HCT116 (cell line): ENCODE measurements at regions not wholly inside any gene's neighbourhood (a gene's known extent, or its start where the extent isn't known, plus 50 kb on each side); places are given as distances from the start of the nearest gene placed in this dataset.

Source experiments
- ATAC-seq: fragments of 200-7000 bp; cut with Tn5 transposase; 2 replicates; pipeline ENCODE4 v1.9.1; 2020; ENCODE audit warnings: mild to moderate bottlenecking, moderate library complexity
- BruUV-seq: library from RNA; stranded (reverse); fragments of 400-500 nt; replicated peaks from 2 replicates; lab custom pipeline; 2021; lab: Mats Ljungman, UMichigan
- CTCF ChIA-PET: fragments of 300-600 bp; sonication (Branson Sonifier 250); formaldehyde crosslinking; loops from one replicate; lab custom pipeline; 2021; ENCODE audit warnings: antibody characterized with exemption; lab: Charles Lee
- POLR2A ChIA-PET: fragments of 300-600, 350-600 bp; sonication (Branson Sonifier 250); formaldehyde crosslinking; loops from one replicate; lab custom pipeline; 2021; ENCODE audit warnings: antibody characterized with exemption; lab: Charles Lee
- RAD21 ChIA-PET, 2 experiments: fragments of 300-600 bp; sonication (Branson Sonifier 250); formaldehyde crosslinking; loops; one replicate each; lab custom pipeline; 2023; ENCODE audit warnings: low total read pairs in 2 of 2; ENCODE audit not compliant: uncharacterized antibody in 2 of 2, unreplicated experiment in 2 of 2, low non-redundant PET in 1 of 2; lab: Charles Lee
- DNase-seq: peaks from one replicate; pipeline ENCODE4 v3.0.0-alpha.2; 2010; ENCODE audit warnings: low read depth, low spot score
- H2AFZ ChIP-seq: fragments of 200-600 bp; shearing (Covaris generic), sonication (generic); 2 replicates; pipeline ENCODE4 v1.6.1; 2017; ENCODE audit warnings: low read depth, mixed run types, mixed read lengths, antibody characterized with exemption, low read length; ENCODE audit not compliant: poor library complexity, severe bottlenecking
- H3K27ac ChIP-seq: 2 replicates; pipeline ENCODE4 v1.5.1; 2012; ENCODE audit warnings: low read depth, low read length
- H3K27me3 ChIP-seq: fragments of 200-600 bp; sonication (generic); 2 replicates; pipeline ENCODE4 v1.6.1; 2016; ENCODE audit warnings: mixed run types, low read length, mixed read lengths; ENCODE audit not compliant: insufficient read depth
- H3K36me3 ChIP-seq, 2 experiments: fragments of 200-500 bp in 1 of 2; fragments of 200-600 bp in 1 of 2; sonication (Bioruptor generic) in 1 of 2; sonication (generic) in 1 of 2; 2 replicates each; pipeline versions ENCODE4 v1.5.1 to v1.6.1; 2014 to 2016; ENCODE audit warnings: low read length in 2 of 2, inconsistent platforms in 1 of 2, mixed read lengths in 1 of 2, mixed run types in 1 of 2; ENCODE audit not compliant: insufficient read depth in 2 of 2, control insufficient read depth in 1 of 2
- H3K4me1 ChIP-seq, 2 experiments: fragments of 200-600 bp in 1 of 2; sonication (generic) in 1 of 2; 2 replicates each; pipeline versions ENCODE4 v1.5.1 to v1.6.1; 2012 to 2017; ENCODE audit warnings: low read length in 2 of 2, inconsistent platforms in 1 of 2, mild to moderate bottlenecking in 1 of 2, mixed read lengths in 1 of 2, mixed run types in 1 of 2, moderate library complexity in 1 of 2; ENCODE audit not compliant: insufficient read depth in 2 of 2, control insufficient read depth in 1 of 2
- H3K4me2 ChIP-seq: fragments of 200-600 bp; sonication (generic); 2 replicates; pipeline ENCODE4 v1.6.1; 2017; ENCODE audit warnings: mixed run types, low read length, mixed read lengths
- H3K4me3 ChIP-seq, 2 experiments: fragments of 200-600 bp in 1 of 2; sonication (generic) in 1 of 2; replicated peaks in 1 of 2; 2 replicates each; pipeline ENCODE4 v1.5.1; 2011 to 2016; ENCODE audit warnings: low read length in 2 of 2, control low read depth in 1 of 2, low read depth in 1 of 2, mild to moderate bottlenecking in 1 of 2, mixed read lengths in 1 of 2, mixed run types in 1 of 2
- H3K79me2 ChIP-seq: fragments of 200-600 bp; sonication (generic); 2 replicates; pipeline ENCODE4 v1.6.1; 2017; ENCODE audit warnings: mild to moderate bottlenecking, mixed run types, low read length, moderate library complexity, mixed read lengths; ENCODE audit not compliant: insufficient read depth
- H3K9ac ChIP-seq: fragments of 200-600 bp; sonication (generic); 2 replicates; pipeline ENCODE4 v1.6.1; 2016; ENCODE audit warnings: low read length, mixed read lengths
- H3K9me2 ChIP-seq: fragments of 200-600 bp; sonication (generic), shearing (Covaris generic); 2 replicates; pipeline ENCODE4 v1.6.1; 2017; ENCODE audit warnings: mixed run types, mild to moderate bottlenecking, moderate library complexity; ENCODE audit not compliant: insufficient read depth
- H3K9me3 ChIP-seq, 2 experiments: fragments of 200-500 bp in 1 of 2; fragments of 200-600 bp in 1 of 2; sonication (Bioruptor generic) in 1 of 2; sonication (generic) in 1 of 2; 2 replicates each; pipeline ENCODE4 v1.6.1; 2014 to 2017; ENCODE audit warnings: low read length in 2 of 2, mixed read lengths in 2 of 2, inconsistent platforms in 1 of 2, low read depth in 1 of 2, mild to moderate bottlenecking in 1 of 2, mixed run types in 1 of 2, moderate library complexity in 1 of 2; ENCODE audit not compliant: control insufficient read depth in 1 of 2, insufficient read depth in 1 of 2
- H4K20me1 ChIP-seq: fragments of 200-600 bp; sonication (generic), shearing (Covaris generic); 2 replicates; pipeline ENCODE4 v1.6.1; 2017; ENCODE audit warnings: mixed run types, mild to moderate bottlenecking, moderate library complexity; ENCODE audit not compliant: insufficient read depth
- CEBPB ChIP-seq: IDR thresholded peaks from 2 replicates; pipeline ENCODE4 v1.6.1; 2012; ENCODE audit warnings: low read depth
- CTCF ChIP-seq, 3 experiments: fragments of 200-600 bp in 1 of 3; sonication (generic) in 1 of 3; IDR thresholded peaks in 2 of 3; conservative IDR thresholded peaks in 1 of 3; 2 replicates each; pipeline ENCODE4 v1.5.1; 2012 to 2017; ENCODE audit warnings: low read depth in 2 of 3, low read length in 2 of 3, antibody characterized with exemption in 1 of 3, borderline replicate concordance in 1 of 3, control low read depth in 1 of 3, mild to moderate bottlenecking in 1 of 3, mixed read lengths in 1 of 3, mixed run types in 1 of 3, moderate library complexity in 1 of 3; ENCODE audit not compliant: insufficient read depth in 1 of 3
- EGR1 ChIP-seq: IDR thresholded peaks from 2 replicates; pipeline ENCODE4 v1.6.1; 2012; ENCODE audit warnings: low read depth
- ELF1 ChIP-seq: IDR thresholded peaks from 2 replicates; pipeline ENCODE4 v1.6.1; 2012; ENCODE audit warnings: low read depth, borderline replicate concordance
- FOSL1 ChIP-seq: IDR thresholded peaks from 2 replicates; pipeline ENCODE4 v1.6.1; 2012; ENCODE audit warnings: low read depth
- JUND ChIP-seq: IDR thresholded peaks from 2 replicates; pipeline ENCODE4 v1.6.1; 2012
- REST ChIP-seq: IDR thresholded peaks from 2 replicates; pipeline ENCODE4 v1.6.1; 2012; ENCODE audit warnings: low read depth
- SIN3A ChIP-seq: IDR thresholded peaks from 2 replicates; pipeline ENCODE4 v1.6.1; 2012; ENCODE audit warnings: low read depth
- SRF ChIP-seq: IDR thresholded peaks from 2 replicates; pipeline ENCODE4 v1.6.1; 2012; ENCODE audit warnings: low read depth
- YY1 ChIP-seq: IDR thresholded peaks from 2 replicates; pipeline ENCODE4 v1.6.1; 2011; ENCODE audit warnings: low read length, low read depth, moderate library complexity, mild to moderate bottlenecking; ENCODE audit not compliant: insufficient replicate concordance; ENCODE audit errors: extremely low read depth
- ZBTB33 ChIP-seq: IDR thresholded peaks from 2 replicates; pipeline ENCODE4 v1.6.1; 2011; ENCODE audit warnings: mild to moderate bottlenecking, low read length, moderate library complexity; ENCODE audit not compliant: insufficient replicate concordance; ENCODE audit errors: extremely low read depth
- ZFX ChIP-seq: fragments of 450-650 bp; IDR thresholded peaks from 2 replicates; pipeline ENCODE4 v1.6.1; 2017
- ZNF274 ChIP-seq: fragments of 200-500 bp; sonication (Bioruptor generic); IDR thresholded peaks from 2 replicates; pipeline ENCODE4 v1.6.1; 2014; ENCODE audit warnings: mild to moderate bottlenecking, low read depth, low read length, inconsistent platforms
- intact Hi-C: fragments of 100-400 bp; cut with micrococcal nuclease; formaldehyde crosslinking; loops from 2 replicates; pipeline ENCODE4 v1.10.0; 2022

GRCh38 chr11:127098684-127099083 is 98.1 kb upstream of the KIRREL3 start:
- Histone ChIP-seq H3K4me1 (no peaks in the 10 kb centered on the region), H3K9me3 (peaks cover 3 to 6% of the 10 kb centered on the region in 2 experiments; a peak in 2 of 4 replicates), H3K9me2 (no peaks in the 10 kb centered on the region), H3K27ac (no peak overlapping the region), H4K20me1 (no peaks in the 10 kb centered on the region), H3K79me2 (no peaks in the 10 kb centered on the region), H3K36me3 (no peaks in the 10 kb centered on the region), H3K27me3 (no peaks in the 10 kb centered on the region), H3K4me2 (no peak overlapping the region), H3K9ac (no peak overlapping the region), H2AFZ (no peak overlapping the region), H3K4me3 (no peak overlapping the region)
- DNase-seq (no peak), ATAC-seq (no peak)
- CTCF ChIA-PET, result no interaction called here
- POLR2A ChIA-PET, result no interaction called here
- BruUV-seq, result no TSS peak
- TF ChIP-seq SIN3A (no peak), REST (peak; percentile 9; the same call in 1 of the 2 replicates)
- RAD21 ChIA-PET, result no interaction called here
- intact Hi-C loops, result loop anchor here (1.0 kb wide), 1 partner anchor 21 kb away; no protein-coding TSS in a partner anchor

- ChIA-PET CTCF (no interaction called here), POLR2A (no interaction called here), RAD21 (no interaction called here)
- ATAC-seq, result no peak
- Histone ChIP-seq H3K79me2 (no peaks in the 10 kb centered on the region), H3K9ac (no peak overlapping the region), H3K9me3 (peaks cover 0 to 7% of the 10 kb centered on the region in 2 experiments; a peak in 1 of 4 replicates), H3K4me3 (no peak overlapping the region), H3K9me2 (no peaks in the 10 kb centered on the region), H4K20me1 (no peaks in the 10 kb centered on the region), H3K4me1 (no peaks in the 10 kb centered on the region), H3K36me3 (no peaks in the 10 kb centered on the region), H3K27ac (no peak overlapping the region), H3K27me3 (no peaks in the 10 kb centered on the region), H2AFZ (no peak overlapping the region), H3K4me2 (no peak overlapping the region)
- TF ChIP-seq ZFX, result no peak
- TF ChIP-seq FOSL1, result no peak
- TF ChIP-seq CEBPB, result no peak
- TF ChIP-seq JUND, result no peak
- no peak for TF ChIP-seq EGR1
- TF ChIP-seq ZNF274, result no peak
- no peak for TF ChIP-seq YY1
- no peak for TF ChIP-seq ZBTB33
- TF ChIP-seq CTCF (IDR thresholded peaks at IDR 0.05 in 2 of 3, conservative IDR thresholded peaks at IDR 0.05 in 1 of 3; ENCODE audit: borderline replicate concordance in 1 of 3, insufficient read depth in 1 of 3, low read depth in 2 of 3, low read length in 2 of 3), result no peak
- no peak for TF ChIP-seq ELF1
- no peak for TF ChIP-seq SRF
- intact Hi-C loops, result no loop called here
- BruUV-seq, result no TSS peak
- no peak for DNase-seq
Measured at GRCh38 chr11:127080735-127081134, 80.2 kb upstream of the KIRREL3 start.
